ENCODE measurements at regions not wholly inside any gene's neighbourhood (a gene's known extent, or its start where the extent isn't known, plus 50 kb on each side); places are given as distances from the start of the nearest gene placed in this dataset.
"Not testable (repeated sequence)": the region's sequence is repeated elsewhere in the genome, so short reads cannot be mapped to it uniquely, and the experiment has no call there.

GRCh38 chr7:81385370-81385769 lies 384.5 kb downstream of the HGF start:
- Histone ChIP-seq H3K36me3 (no peaks in the 10 kb centered on the region), H3K27me3 (no peaks in the 10 kb centered on the region), H3K4me3 (no peak overlapping the region), H3K9me3 (no peaks in the 10 kb centered on the region), H3K27ac (no peak overlapping the region), H3K4me1 (no peaks in the 10 kb centered on the region)
- DNase-seq, result no peak
- no peak for TF ChIP-seq CTCF (IDR thresholded peaks at IDR 0.05)
- ATAC-seq, result no peak
- intact Hi-C loops (cut with DNase I), result no loop called here

GRCh38 chr7:81383846-81384245 lies 386.0 kb downstream of the HGF start:
- no peak for DNase-seq
- Histone ChIP-seq H3K36me3 (no peaks in the 10 kb centered on the region), H3K27ac (no peak overlapping the region), H3K4me1 (no peaks in the 10 kb centered on the region), H3K4me3 (no peak overlapping the region), H3K27me3 (no peaks in the 10 kb centered on the region), H3K9me3 (no peaks in the 10 kb centered on the region)
- no peak for TF ChIP-seq CTCF (IDR thresholded peaks at IDR 0.05)
- ATAC-seq, result no peak
- intact Hi-C loops (cut with DNase I), result no loop called here

GRCh38 chr7:81374641-81375040 lies 395.2 kb downstream of the HGF start:
- H3K4me1 ChIP-seq; H3K36me3 ChIP-seq; H3K27ac ChIP-seq; ATAC-seq; H3K27me3 ChIP-seq; H3K4me3 ChIP-seq; DNase-seq; intact Hi-C loops (cut with DNase I); H3K9me3 ChIP-seq: not testable (repeated sequence)

- intact Hi-C loops (cut with DNase I), result no loop called here
- no peak overlapping the region for H3K27ac ChIP-seq
- no peaks in the 10 kb centered on the region for H3K4me1 ChIP-seq
- no peak for TF ChIP-seq CTCF (IDR thresholded peaks at IDR 0.05)
- H3K9me3 ChIP-seq, result no peaks in the 10 kb centered on the region
- no peak overlapping the region for H3K4me3 ChIP-seq
- no peak for ATAC-seq
- DNase-seq, result peak in 2 of 4 donors; percentile 24 to 46
- no peaks in the 10 kb centered on the region for H3K36me3 ChIP-seq
- H3K27me3 ChIP-seq, result no peaks in the 10 kb centered on the region
Measured at GRCh38 chr7:81370822-81371221, 399.0 kb downstream of the HGF start.

- no peak for TF ChIP-seq CTCF (IDR thresholded peaks at IDR 0.05)
- H3K9me3 ChIP-seq, result no peaks in the 10 kb centered on the region
- H3K4me1 ChIP-seq, result no peaks in the 10 kb centered on the region
- DNase-seq (no peak), ATAC-seq (no peak)
- H3K4me3 ChIP-seq, result no peak overlapping the region
- no peak overlapping the region for H3K27ac ChIP-seq
- no peaks in the 10 kb centered on the region for H3K27me3 ChIP-seq
- intact Hi-C loops (cut with DNase I), result no loop called here
- no peaks in the 10 kb centered on the region for H3K36me3 ChIP-seq
Measured at GRCh38 chr7:81367326-81367931, 402.4 kb downstream of the HGF start.

- intact Hi-C loops (cut with DNase I), result no loop called here
- Histone ChIP-seq H3K36me3 (no peaks in the 10 kb centered on the region), H3K27ac (no peak overlapping the region), H3K4me3 (no peak overlapping the region), H3K4me1 (no peaks in the 10 kb centered on the region), H3K27me3 (no peaks in the 10 kb centered on the region), H3K9me3 (no peaks in the 10 kb centered on the region)
- DNase-seq (no peak), ATAC-seq (no peak)
- no peak for TF ChIP-seq CTCF (IDR thresholded peaks at IDR 0.05)
Measured at GRCh38 chr7:81366546-81366945, 403.3 kb downstream of the HGF start.

Measured in left lung (tissue), 4 donors.